MG63 (cell line): ENCODE measurements at regions not wholly inside any gene's neighbourhood (a gene's known extent, or its start where the extent isn't known, plus 50 kb on each side); places are given as distances from the start of the nearest gene placed in this dataset.
"Not testable (repeated sequence)": the region's sequence is repeated elsewhere in the genome, so short reads cannot be mapped to it uniquely, and the experiment has no call there.

Source experiments
- DNase-seq: peaks from one replicate; pipeline ENCODE4 v3.0.0-alpha.2; 2020
- H3K27me3 ChIP-seq: fragments of 250-450 bp; sonication (Bioruptor Pico); 2 replicates; pipeline ENCODE4 v1.5.1; 2020; ENCODE audit warnings: mild to moderate bottlenecking, moderate library complexity
- H3K36me3 ChIP-seq: fragments of 250-450 bp; sonication (Bioruptor Pico); 2 replicates; pipeline ENCODE4 v1.5.1; 2020; ENCODE audit warnings: mild to moderate bottlenecking, moderate library complexity
- H3K4me3 ChIP-seq: fragments of 250-450 bp; sonication (Bioruptor Pico); 2 replicates; pipeline ENCODE4 v1.5.1; 2020; ENCODE audit warnings: mild to moderate bottlenecking, moderate library complexity
- H3K9me3 ChIP-seq: fragments of 250-450 bp; sonication (Bioruptor Pico); 2 replicates; pipeline ENCODE4 v1.5.1; 2020; ENCODE audit warnings: mild to moderate bottlenecking, moderate library complexity

GRCh38 chr5:96483878-96484277, 50.8 kb upstream of the PCSK1 start:
- H3K9me3 ChIP-seq = no peaks in the 10 kb centered on the region
- no peaks in the 10 kb centered on the region; the same call in 1 of the 2 replicates for H3K27me3 ChIP-seq
- peak; percentile 2 for DNase-seq
- no peak overlapping the region for H3K4me3 ChIP-seq
- H3K36me3 ChIP-seq = no peaks in the 10 kb centered on the region

DNA sequence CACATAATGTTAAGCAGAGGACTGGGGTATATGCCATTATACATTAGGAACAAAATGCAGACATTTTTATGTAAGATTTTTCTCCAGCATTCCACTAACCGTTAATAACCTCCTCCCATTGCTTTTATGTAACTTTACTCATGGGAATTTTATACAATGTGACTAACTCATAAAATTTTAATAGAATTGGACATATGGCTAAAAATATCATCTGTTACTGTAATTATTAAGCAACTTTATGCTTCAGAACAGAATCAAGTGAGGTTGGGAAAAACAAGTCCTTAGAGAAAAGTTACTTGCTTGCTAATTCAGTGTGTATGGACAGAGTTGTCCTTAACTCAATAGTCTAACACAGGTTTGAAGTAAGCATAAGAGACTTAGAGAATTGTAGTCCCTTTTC, 54.8 kb upstream of the PCSK1 start:
- DNase-seq = no peak
- no peaks in the 10 kb centered on the region for H3K36me3 ChIP-seq
- no peaks in the 10 kb centered on the region for H3K9me3 ChIP-seq
- no peak overlapping the region for H3K4me3 ChIP-seq
- no peaks in the 10 kb centered on the region for H3K27me3 ChIP-seq

- Histone ChIP-seq H3K36me3 (no peaks in the 10 kb centered on the region), H3K9me3 (no peaks in the 10 kb centered on the region)
- DNase-seq = no peak
Observed at GRCh38 chr5:96489532-96489931, 56.5 kb upstream of the PCSK1 start.

DNA sequence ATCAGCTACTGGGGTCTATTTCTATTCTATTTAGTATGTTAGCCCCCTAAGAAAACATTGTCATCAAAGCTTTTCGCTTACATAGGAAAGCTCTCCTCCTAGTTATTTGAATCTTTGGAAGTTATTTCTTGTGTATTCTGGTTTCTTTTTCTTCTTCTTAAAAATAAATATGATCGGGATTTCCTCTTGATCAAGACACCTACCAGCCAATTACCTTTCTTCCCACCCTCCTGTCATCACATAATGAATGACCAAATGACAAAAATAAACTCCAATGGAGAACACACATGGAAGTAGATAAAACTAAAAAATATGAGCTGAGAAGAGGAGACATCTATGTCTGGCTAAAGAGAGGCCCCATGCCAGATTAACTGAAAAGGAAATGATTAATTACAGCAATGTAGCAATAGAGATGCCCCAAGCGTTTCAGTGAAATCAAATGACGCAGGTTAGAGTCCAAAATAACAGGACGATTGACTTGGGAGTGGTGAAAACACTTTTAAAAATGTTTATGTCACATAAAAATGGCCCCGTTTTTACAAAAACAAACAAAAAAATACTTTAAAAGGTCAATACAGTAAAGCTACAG, 59.5 kb upstream of the PCSK1 start:
- Histone ChIP-seq H3K9me3 (no peaks in the 10 kb centered on the region), H3K36me3 (no peaks in the 10 kb centered on the region)
- DNase-seq = no peak

More at GRCh38 chr5:96489532-96489931, 56.5 kb upstream of the PCSK1 start:
- Histone ChIP-seq H3K27me3 (no peaks in the 10 kb centered on the region), H3K4me3 (no peak overlapping the region)

DNA sequence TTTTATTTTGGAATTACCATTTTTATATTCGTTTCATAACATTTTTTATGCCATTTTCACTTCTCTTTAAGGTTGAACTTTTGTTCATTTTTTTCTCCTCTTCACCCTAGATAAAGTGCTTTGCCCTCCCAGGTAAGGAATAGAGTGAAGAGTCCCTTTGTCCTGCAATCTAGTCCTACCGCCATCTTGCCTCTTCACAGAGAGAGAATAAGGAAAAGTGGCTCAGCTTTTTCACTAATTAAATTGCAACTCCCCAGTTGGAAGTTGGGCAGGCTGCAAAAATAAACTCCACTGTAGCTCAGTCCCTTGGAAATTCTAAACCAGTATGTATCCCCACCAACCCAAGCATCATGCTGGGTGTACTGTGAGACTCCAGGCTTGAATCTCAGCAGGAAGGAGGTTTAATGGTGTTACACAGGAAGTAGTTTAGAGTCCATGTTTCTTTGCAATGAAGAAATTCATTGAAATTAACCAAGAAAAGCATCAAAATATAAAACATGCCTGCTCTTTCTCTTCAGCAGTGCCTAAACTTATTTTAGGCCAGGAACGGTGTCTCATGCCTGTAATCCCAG, 60.3 kb upstream of the PCSK1 start:
- no peak for DNase-seq
- Histone ChIP-seq H3K27me3 (no peaks in the 10 kb centered on the region), H3K36me3 (no peaks in the 10 kb centered on the region), H3K4me3 (no peak overlapping the region), H3K9me3 (no peaks in the 10 kb centered on the region)

More for the DNA sequence above, 59.5 kb upstream of the PCSK1 start:
- no peaks in the 10 kb centered on the region for H3K27me3 ChIP-seq
- H3K4me3 ChIP-seq = no peak overlapping the region

- H3K36me3 ChIP-seq, DNase-seq: not testable (repeated sequence)
Observed at GRCh38 chr5:96495412-96495811, 62.4 kb upstream of the PCSK1 start.

DNA sequence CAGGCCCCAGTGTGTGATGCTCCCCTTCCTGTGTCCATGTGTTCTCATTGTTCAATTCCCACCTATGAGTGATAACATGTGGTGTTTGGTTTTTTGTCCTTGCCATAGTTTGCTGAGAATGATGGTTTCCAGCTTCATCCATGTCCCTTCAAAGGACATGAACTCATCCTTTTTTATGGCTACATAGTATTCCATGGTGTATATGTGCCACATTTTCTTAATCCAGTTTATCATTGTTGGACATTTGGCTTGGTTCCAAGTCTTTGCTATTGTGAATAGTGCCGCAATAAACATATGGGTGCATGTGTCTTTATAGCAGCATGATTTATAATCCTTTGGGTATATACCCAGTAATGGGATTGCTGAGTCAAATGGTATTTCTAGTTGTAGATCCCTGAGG, 64.0 kb upstream of the PCSK1 start:
- not testable (repeated sequence) for H3K9me3 ChIP-seq, H3K4me3 ChIP-seq, H3K36me3 ChIP-seq, H3K27me3 ChIP-seq, DNase-seq

More at GRCh38 chr5:96495412-96495811, 62.4 kb upstream of the PCSK1 start:
- H3K9me3 ChIP-seq, H3K4me3 ChIP-seq, H3K27me3 ChIP-seq: not testable (repeated sequence)

GRCh38 chr5:96499753-96500345, 66.8 kb upstream of the PCSK1 start:
- no peaks in the 10 kb centered on the region for H3K36me3 ChIP-seq
- DNase-seq = no peak
- H3K27me3 ChIP-seq = no peaks in the 10 kb centered on the region
- H3K9me3 ChIP-seq = no peaks in the 10 kb centered on the region
- H3K4me3 ChIP-seq = no peak overlapping the region

DNA sequence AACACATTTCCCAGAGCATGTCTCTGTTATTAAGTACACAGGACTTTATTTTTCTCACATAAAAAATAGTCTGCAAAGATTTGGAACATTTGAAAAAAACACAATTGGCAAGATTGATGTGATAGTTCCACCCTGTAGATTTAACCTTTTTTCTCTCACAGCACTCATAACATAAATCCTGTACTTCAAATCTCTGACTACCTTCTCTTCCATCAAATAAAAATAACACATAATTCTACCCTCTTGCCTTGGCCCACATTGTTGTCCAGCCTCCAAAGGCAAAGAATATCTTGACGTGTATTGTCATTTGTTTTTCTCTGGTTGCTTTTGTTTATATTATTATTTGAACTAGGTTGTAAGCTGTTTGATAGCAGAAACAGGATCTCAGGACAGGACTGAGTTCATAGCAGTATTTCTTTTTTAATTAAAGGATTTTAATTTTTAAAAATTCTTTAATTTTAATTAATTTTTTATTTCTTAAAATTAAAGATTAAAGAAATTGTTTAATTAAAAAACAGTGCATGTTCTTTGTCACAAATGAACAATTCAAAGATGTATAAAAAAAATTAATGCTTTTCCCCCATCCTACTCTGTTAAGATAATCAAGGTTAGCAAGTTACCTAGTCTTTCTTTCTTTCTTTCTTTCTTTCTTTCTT, 69.1 kb upstream of the PCSK1 start:
- Histone ChIP-seq H3K36me3 (no peaks in the 10 kb centered on the region), H3K4me3 (no peak overlapping the region), H3K9me3 (no peaks in the 10 kb centered on the region), H3K27me3 (no peaks in the 10 kb centered on the region)
- no peak for DNase-seq

DNA sequence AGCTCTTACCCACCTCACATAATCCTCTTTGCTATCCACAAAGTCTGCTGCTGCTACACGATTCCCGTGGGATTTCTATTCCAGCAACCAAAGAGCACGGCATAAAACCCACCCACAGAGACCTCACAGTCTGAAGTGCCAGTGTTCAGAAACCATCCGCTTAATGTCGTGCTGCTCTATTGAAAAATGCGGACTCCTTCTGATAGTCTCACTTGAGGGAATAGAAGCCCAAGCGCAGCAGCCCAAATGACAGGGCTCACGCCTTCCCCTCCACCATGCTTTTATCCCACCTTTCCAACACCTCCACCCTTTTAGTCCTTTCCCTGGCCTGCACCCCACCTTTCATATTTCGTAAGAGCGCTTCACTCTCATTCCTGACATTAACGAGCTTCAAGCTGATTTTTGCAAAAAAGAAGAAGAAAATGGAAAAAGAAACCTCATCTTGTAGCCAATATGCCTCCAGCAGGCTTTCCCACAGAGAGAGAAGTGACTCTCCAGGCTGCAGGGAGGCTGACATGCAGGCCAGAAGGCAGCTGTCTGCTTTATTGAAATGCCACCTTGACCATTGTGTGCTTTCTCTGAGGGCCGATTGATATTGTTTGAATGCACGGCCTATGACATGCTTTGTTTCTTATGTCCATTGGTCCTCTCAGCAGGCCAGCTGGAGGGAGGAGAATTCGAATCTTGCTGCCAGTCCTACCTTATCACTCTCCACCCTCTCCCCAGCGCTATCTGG, 70.6 kb upstream of the PCSK1 start:
- H3K9me3 ChIP-seq = no peaks in the 10 kb centered on the region
- no peak for DNase-seq
- H3K36me3 ChIP-seq = no peaks in the 10 kb centered on the region
- H3K4me3 ChIP-seq = no peak overlapping the region
- H3K27me3 ChIP-seq = no peaks in the 10 kb centered on the region

DNA sequence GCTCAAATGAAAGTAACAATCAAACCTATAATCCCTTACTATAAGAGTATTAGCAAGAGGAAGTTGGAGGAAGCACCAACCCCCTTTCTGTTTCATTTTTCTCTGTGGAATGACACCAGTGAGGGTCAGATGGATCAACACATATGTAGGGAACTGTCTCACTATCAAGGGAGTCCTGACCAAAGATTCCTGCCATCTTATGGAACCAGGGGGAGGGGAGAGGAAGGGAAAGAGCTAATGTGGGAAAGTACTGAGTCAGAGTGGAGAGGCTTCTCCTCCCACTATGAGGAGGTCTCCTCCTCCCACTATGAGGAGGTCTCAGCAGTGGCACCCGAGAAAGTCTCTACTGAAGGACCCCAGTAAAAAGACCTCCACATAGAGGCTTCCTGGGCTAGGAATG, 73.3 kb upstream of the PCSK1 start:
- Histone ChIP-seq H3K27me3 (no peaks in the 10 kb centered on the region), H3K9me3 (no peaks in the 10 kb centered on the region), H3K36me3 (no peaks in the 10 kb centered on the region), H3K4me3 (no peak overlapping the region)
- no peak for DNase-seq

DNA sequence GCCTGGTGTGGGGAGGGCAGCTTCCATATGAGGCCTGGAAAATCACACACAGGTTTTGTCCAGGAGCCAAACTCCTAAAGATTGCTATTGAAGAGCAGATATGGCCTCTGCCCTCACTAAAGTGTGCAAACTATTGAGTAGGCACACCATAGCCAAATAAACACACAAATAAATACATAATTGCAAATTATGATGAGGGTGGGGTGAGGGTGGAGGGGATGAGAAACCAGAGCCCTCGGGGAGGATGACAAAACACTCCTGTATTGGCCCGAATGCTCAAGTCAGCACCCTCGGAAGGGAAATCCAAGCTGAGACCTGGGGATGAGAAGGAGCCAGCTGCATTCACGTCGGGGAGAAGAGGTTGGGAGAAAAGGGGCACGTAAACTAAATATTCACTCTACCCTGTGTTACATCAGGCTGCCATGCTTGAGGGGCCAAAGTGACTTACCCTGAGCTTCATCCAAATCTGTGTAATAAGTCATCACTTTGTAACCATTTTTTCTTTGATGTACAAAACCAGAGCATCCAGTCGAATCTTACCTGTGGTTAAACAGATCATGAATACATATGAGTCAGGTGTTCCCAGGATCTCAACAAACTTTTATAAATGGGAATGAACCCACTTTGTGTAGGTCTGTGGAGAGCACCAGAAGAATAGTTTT, 73.9 kb upstream of the PCSK1 start:
- DNase-seq = no peak
- no peak overlapping the region for H3K4me3 ChIP-seq
- H3K27me3 ChIP-seq = no peaks in the 10 kb centered on the region
- no peaks in the 10 kb centered on the region for H3K36me3 ChIP-seq
- H3K9me3 ChIP-seq = no peaks in the 10 kb centered on the region

DNA sequence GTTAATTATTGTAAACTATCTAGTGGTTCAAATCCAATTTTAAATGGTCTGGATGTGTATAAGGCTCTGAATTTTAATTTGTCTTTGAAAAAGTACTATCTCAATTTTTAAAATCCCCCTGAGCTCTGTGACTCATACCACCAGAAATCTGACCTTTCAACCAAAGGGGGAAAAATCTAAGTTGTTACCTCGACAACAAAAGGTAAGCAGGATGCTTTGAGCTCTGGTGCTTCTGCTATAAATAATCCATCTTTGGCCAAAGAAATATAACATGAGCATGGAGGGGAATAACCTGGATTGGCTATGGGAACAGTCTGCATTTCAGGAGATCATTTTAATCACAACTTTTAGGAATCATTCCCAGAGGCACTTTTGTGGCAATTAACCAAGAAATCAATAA, 76.3 kb upstream of the PCSK1 start:
- Histone ChIP-seq H3K9me3 (no peaks in the 10 kb centered on the region), H3K4me3 (no peak overlapping the region), H3K36me3 (no peaks in the 10 kb centered on the region), H3K27me3 (no peaks in the 10 kb centered on the region)
- DNase-seq = no peak

DNA sequence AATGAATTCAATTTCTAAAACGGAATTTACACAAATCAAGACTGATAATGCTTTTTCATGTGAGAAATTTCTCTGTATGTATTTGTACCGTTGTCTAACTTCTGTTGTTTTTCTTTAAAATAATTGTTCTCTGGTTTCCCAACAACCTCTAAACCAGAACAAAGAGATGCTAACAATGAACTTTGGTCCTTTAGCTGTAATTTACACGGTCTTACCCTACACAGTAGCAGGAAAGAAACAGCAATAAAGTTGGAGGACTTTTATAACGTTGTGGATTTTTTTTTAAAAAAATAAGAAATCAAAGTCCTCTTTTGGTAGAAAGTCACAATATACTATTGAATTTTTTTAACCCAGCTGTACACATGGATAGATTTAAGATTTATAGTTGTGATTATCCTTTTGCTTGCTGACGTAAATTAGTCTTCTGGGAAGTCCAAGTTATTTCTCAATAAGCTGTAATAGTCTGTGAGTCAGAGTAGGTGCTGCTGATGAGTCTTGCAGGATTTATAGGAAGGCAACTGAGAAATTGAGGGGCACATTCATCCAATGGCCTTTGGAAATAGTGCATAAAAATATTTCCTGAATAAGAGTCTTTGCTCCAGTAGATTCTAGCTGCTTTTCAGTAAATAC, 76.8 kb upstream of the PCSK1 start:
- Histone ChIP-seq H3K27me3 (no peaks in the 10 kb centered on the region), H3K36me3 (no peaks in the 10 kb centered on the region), H3K4me3 (no peak overlapping the region), H3K9me3 (no peaks in the 10 kb centered on the region)
- DNase-seq = peak; percentile 9

- Histone ChIP-seq H3K9me3 (no peaks in the 10 kb centered on the region), H3K4me3 (no peak overlapping the region), H3K36me3 (no peaks in the 10 kb centered on the region), H3K27me3 (no peaks in the 10 kb centered on the region)
- DNase-seq = peak; percentile 4
Observed at GRCh38 chr5:96516631-96517071, 83.6 kb upstream of the PCSK1 start.

GRCh38 chr5:96517295-96517694, 84.2 kb upstream of the PCSK1 start:
- Histone ChIP-seq H3K9me3 (no peaks in the 10 kb centered on the region), H3K36me3 (no peaks in the 10 kb centered on the region), H3K4me3 (no peak overlapping the region), H3K27me3 (no peaks in the 10 kb centered on the region)
- DNase-seq = no peak
